Glomerular endothelial cell (primary cell): ENCODE measurements at regions not wholly inside any gene's neighbourhood (a gene's known extent, or its start where the extent isn't known, plus 50 kb on each side); places are given as distances from the start of the nearest gene placed in this dataset.
"Not testable (repeated sequence)": the region's sequence is repeated elsewhere in the genome, so short reads cannot be mapped to it uniquely, and the experiment has no call there.

Experiments used
- DNase-seq: peaks from one replicate; pipeline ENCODE4 v3.0.0-alpha.2; 2011; ENCODE audit warnings: low read depth, low spot score; ENCODE audit errors: extremely low read depth

- no peak for DNase-seq
Observed at GRCh38 chr9:79465156-79465555, 106.6 kb upstream of the TLE4 start.

- no peak for DNase-seq
Observed at GRCh38 chr9:79469164-79469563, 102.6 kb upstream of the TLE4 start.

GRCh38 chr9:79470954-79471353, 100.8 kb upstream of the TLE4 start:
- no peak for DNase-seq

- DNase-seq: no peak
Observed at GRCh38 chr9:79471580-79472543, 99.9 kb upstream of the TLE4 start.

GRCh38 chr9:79473704-79474103, 98.1 kb upstream of the TLE4 start:
- DNase-seq: no peak

GRCh38 chr9:79477241-79477840, 94.4 kb upstream of the TLE4 start:
- no peak for DNase-seq

- no peak for DNase-seq
Observed at GRCh38 chr9:79477955-79478771, 93.6 kb upstream of the TLE4 start.

GRCh38 chr9:79480639-79481038, 91.1 kb upstream of the TLE4 start:
- DNase-seq: no peak

- DNase-seq: no peak
Observed at GRCh38 chr9:79481846-79482477, 89.8 kb upstream of the TLE4 start.

GRCh38 chr9:79485258-79485657, 86.5 kb upstream of the TLE4 start:
- DNase-seq: no peak

GRCh38 chr9:79489261-79490000, 82.3 kb upstream of the TLE4 start:
- DNase-seq: no peak

- DNase-seq: no peak
Observed at GRCh38 chr9:79490657-79491248, 81.0 kb upstream of the TLE4 start.

- no peak for DNase-seq
Observed at GRCh38 chr9:79492092-79493009, 79.4 kb upstream of the TLE4 start.

GRCh38 chr9:79500196-79500864, 71.4 kb upstream of the TLE4 start:
- DNase-seq: not testable (repeated sequence)

- DNase-seq: no peak
Observed at GRCh38 chr9:79501546-79501945, 70.2 kb upstream of the TLE4 start.

- DNase-seq: no peak
Observed at GRCh38 chr9:79507801-79508200, 64.0 kb upstream of the TLE4 start.

- DNase-seq: no peak
Observed at GRCh38 chr9:79512251-79512650, 59.5 kb upstream of the TLE4 start.
